SK-N-MC (cell line): ENCODE measurements at regions not wholly inside any gene's neighbourhood (a gene's known extent, or its start where the extent isn't known, plus 50 kb on each side); places are given as distances from the start of the nearest gene placed in this dataset.

Experiments used
- EZH2 ChIP-seq: fragments of 200-600 bp; sonication (generic); IDR thresholded peaks from one replicate; pipeline ENCODE4 v1.6.1; 2017; ENCODE audit warnings: antibody characterized with exemption
- FOXP2 ChIP-seq: optimal IDR thresholded peaks from 2 replicates; pipeline ENCODE3; 2011; ENCODE audit warnings: mild to moderate bottlenecking, moderate library complexity; ENCODE audit not compliant: insufficient read depth; ENCODE audit errors: extremely low read length, control extremely low read depth
- POLR2AphosphoS5 ChIP-seq: IDR thresholded peaks from 2 replicates; pipeline ENCODE4 v1.6.1; 2012; ENCODE audit warnings: mild to moderate bottlenecking, low read depth, low read length, borderline replicate concordance

- TF ChIP-seq POLR2AphosphoS5 (no peak), EZH2 (no peak), FOXP2 (no peak)
Measured at GRCh38 chr12:125211464-125211863, 146.2 kb downstream of the AACS start.
